VCaP (cell line): ENCODE measurements at regions not wholly inside any gene's neighbourhood (a gene's known extent, or its start where the extent isn't known, plus 50 kb on each side); places are given as distances from the start of the nearest gene placed in this dataset.
"Not testable (repeated sequence)": the region's sequence is repeated elsewhere in the genome, so short reads cannot be mapped to it uniquely, and the experiment has no call there.

ENCODE experiments used
- H3K27ac ChIP-seq: fragments of 450-650 bp; 2 replicates; pipeline ENCODE4 v1.5.1; 2017

DNA sequence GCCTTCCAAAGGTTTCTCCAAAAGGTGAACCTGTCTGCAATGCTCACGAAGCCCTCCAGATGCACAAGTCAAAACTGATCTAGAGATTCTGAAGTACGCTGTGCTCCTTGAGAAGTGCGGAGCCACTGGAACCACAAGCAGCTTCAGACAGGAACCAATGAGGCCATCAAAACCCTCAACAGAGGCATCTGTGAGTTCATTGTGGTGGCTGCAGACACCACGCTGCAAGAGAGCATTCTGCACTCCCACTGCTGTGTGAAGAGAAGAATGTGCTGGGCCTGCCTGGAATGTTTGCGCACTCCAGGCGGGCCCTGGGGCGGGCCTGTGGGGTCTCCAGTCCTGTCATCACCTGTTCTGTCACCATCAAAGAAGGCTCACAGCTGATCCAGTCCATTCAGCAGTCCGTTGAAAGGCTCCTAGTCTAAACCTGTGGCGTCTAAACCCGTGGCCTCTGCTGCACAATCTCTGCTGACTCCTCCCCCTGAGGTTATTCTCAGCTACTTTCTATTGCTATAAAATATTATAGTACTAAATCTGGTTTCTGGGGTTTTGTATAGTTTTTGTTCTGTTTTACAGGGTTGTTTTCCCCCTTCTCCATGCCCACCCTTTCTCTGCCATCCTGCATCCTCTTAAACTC is 111.6 kb downstream of the PPIAL4A start:
- H3K27ac ChIP-seq = not testable (repeated sequence)

DNA sequence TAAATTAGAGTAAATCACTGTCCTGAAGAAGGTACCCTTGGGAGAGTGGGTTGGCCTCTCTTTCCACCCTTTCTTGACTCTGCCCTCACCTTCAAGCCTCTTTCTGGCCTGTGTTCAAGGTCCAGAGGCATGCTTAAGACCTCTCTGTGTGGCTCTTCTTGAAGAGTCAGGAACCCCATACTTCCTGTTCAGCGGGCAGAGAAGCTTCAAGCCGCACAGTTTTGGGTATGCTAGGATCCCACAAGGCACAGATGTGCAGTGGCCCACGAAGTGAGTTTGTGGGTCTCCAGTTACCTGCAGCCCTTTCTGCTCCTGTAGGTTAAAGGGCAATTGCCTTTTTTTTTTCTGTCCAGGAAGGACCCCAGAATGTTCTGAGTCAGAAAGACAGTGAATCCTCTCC is 113.7 kb downstream of the PPIAL4A start:
- H3K27ac ChIP-seq = not testable (repeated sequence)

DNA sequence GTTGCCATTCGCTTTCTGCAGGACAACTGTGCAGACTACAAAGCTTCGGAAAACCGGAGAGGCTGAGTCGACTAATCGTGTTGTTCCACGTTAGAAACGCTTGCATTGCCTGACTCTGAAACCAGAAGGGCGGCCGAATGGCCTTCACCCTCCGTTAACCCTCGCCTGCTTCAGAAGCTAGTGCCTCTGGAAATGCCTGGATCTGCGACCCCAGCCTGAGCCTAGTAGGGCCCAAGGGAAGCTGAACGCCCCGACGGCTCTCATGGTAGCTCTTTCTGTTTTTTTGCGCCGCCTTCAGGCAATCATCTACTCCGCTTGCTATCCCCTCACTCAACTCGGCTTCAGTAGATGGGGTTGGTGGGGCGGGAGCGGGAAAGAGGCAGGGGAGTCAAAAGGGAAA is 117.3 kb downstream of the PPIAL4A start:
- not testable (repeated sequence) for H3K27ac ChIP-seq

DNA sequence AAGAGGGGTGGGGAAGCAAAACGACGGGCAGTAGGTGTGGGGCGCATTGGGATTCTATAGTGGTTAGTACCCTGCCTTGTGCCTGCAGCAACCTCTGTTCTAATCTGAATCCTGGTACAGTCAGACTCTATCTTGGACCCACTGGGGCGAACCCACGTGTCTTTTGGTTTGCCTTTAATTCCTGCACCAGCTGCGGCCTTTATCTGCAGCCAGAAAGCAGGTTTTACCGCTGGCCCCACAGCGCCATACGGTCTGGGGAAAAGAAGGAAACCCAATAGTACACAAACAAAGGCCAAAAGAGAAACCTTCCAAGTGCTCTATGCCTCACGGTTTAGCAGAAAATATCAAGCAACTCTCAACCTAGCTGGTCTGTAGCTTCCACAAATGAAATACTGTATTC is 118.2 kb downstream of the PPIAL4A start:
- not testable (repeated sequence) for H3K27ac ChIP-seq

DNA sequence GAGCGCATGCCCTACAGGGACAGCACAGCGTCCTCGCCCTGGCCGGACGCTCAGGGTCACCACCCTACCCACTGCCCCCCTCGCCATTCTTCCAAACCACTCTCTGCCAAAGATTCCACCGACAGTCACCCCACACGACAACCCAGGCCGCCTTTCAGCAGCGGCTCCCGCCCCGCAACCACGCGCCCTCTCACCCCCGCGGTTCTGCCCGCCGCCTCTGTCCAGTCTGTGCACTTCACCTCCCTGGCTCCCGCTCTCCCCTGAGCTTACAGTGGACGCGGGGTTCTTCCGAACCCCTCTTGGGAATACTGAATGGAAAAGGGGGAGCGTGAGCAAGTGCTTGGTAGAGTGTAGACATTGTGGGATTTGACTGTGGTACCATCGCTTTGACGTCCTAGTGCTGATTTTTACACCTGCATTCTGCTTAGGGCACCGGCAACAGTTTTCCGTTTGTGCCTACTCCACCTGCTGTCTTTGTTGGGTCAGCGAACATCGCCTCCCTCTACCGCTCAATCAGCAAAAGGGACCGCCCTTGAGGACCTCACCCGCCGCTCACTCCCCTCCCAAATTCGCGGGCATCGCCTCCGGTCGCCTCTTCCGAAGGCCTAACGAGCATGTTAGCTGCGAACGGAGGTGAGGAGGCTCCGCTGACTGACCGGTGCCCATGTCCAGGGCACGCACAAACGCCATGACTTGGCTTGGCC is 119.1 kb downstream of the PPIAL4A start:
- H3K27ac ChIP-seq = not testable (repeated sequence)

DNA sequence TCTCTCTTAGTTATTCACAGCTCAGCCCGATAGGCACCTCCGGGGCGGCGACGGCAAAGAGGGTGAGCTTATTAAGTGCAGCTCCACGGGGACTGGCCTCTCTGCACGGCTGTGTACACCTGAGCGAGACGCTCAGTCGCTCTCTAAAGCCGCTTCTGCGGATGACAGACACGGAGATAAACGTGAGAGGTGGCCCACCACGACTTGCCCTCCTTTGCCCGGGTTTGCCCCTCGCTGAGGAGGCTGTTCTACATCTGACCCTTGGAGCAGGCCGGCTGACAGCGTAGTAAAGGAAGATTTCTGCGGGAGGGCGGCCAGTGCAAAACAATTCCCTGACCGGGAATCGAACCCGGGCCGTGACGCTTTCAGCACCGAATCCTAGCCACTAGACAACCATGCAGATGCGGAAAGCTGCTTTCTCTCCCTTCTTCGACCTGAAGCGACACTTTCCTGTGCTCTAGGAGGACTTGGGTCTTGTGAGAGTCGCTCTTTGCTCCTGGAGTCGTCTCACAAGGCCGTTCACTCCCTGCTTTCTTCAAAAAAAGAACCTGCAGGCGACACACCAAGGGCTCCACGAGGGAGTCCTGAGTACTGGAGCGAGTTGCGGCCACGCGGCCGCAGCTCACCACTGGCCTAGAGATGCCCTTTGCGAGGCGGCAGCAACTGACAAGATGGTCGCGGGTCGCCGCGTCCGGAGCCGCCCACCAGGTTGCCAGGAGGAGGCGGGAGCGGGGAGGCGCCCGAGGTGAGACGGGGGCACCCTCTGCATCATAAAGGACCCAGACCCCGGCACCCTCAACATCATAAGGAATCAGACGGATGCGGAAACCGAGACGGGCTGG is 119.9 kb downstream of the PPIAL4A start:
- H3K27ac ChIP-seq = not testable (repeated sequence)

GRCh38 chr1:121010141-121010540 is 120.6 kb downstream of the PPIAL4A start:
- not testable (repeated sequence) for H3K27ac ChIP-seq

GRCh38 chr1:121013181-121013580 is 123.6 kb downstream of the PPIAL4A start:
- H3K27ac ChIP-seq = not testable (repeated sequence)

- not testable (repeated sequence) for H3K27ac ChIP-seq
Measured at GRCh38 chr1:121016182-121017028, 126.8 kb downstream of the PPIAL4A start.

GRCh38 chr1:121019715-121020349 is 130.3 kb downstream of the PPIAL4A start:
- not testable (repeated sequence) for H3K27ac ChIP-seq

DNA sequence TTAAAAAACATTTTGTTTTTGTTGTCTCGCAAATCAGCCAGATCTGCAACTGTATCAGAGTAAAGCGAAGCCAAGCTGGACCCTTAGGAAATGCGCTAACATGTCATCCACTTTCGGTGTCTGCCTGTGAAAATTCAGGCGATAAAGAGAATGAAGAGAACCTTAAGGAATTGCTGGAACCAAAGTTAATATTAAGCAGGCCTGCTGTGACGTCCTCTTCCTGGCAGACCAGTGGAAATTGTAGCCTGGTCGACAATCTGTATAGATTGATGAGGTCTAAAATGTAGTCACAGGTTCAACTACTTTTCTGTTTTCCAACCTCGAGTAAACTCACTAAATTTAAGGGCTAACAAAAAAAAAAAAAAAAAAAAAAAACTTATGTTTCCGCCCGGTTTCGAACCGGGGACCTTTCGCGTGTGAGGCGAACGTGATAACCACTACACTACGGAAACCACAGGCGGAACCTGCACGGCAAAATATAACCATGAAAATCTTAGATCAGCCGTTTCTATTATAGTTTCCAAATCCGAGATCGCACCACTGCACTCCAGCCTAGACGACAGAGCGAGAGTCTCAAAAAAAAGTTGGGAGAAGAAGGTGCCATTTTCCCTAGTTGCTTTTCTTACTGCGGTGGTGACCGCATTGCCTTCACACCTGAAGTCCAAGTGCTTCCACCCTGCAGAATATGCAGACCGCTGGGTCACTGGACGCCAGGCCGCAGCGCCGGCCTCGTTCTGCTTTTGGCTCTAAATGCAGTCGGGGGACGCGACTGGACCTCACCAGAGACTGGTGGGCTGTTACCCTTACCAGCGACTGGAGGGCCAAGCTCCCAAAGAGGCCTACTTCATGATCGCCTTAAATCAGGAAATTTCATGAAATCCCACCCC is 131.0 kb downstream of the PPIAL4A start:
- not testable (repeated sequence) for H3K27ac ChIP-seq

- H3K27ac ChIP-seq = not testable (repeated sequence)
Measured at GRCh38 chr1:121021716-121022115, 132.1 kb downstream of the PPIAL4A start.

GRCh38 chr1:121032878-121033494 is 143.4 kb downstream of the PPIAL4A start:
- H3K27ac ChIP-seq = not testable (repeated sequence)

GRCh38 chr1:121036792-121037191 is 147.2 kb downstream of the PPIAL4A start:
- H3K27ac ChIP-seq = not testable (repeated sequence)

DNA sequence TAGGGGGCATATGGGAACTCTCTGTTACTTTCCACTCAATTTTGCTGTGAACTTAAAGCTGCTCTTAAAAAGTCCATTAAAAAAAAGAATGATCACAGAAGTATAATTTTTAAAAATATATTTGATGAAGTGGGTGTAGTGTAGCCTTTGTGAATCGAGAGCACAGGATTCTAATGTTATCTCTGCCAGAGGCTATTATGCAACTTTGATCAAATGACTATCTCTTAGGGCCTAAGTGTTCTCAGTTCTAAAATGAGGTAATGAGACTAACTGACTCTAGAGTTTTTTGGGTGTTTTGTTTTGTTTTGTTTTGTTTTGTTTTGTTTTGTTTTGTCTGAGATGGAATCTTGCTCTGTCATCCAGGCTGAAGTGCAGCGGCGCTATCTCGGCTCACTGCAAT is 143.2 kb downstream of the FAM72B start:
- not testable (repeated sequence) for H3K27ac ChIP-seq

DNA sequence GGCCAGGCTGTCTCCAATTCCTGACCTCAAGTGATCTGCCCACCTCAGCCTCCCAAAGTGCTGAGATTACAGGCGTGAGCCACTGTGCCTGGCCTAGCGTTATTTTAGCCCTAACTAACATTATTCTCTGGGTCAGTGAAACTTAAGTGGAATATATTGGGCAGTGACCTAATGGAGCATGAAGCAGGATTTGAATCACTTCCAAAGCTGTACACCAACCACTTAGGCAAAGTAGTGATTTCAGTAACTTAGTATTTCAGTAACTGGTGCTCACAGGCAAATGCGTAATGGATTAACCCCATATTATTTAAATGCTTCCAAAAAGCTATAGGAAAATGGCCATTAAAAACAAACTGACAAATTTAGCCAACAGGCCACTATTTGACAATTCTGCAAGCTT is 142.6 kb downstream of the FAM72B start:
- H3K27ac ChIP-seq = not testable (repeated sequence)

DNA sequence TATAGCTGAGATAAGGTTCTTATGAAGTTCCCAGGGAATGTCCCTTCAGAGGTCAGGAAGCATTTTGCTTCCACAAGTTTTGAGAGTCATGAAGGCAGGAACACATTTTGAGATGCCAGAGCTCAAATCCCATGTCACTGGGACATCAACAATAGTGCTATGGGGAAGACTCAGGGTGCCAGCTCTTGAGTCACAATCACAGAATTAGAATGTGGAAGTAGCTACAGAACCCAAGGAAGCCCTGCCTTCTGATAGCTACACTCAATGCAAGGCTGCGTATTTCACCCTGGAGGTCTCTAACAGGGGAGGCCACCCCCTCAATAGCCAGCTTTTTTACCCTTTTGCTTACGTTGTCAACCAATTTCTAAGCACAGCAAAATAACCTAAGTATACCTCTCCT is 141.3 kb downstream of the FAM72B start:
- H3K27ac ChIP-seq = not testable (repeated sequence)

DNA sequence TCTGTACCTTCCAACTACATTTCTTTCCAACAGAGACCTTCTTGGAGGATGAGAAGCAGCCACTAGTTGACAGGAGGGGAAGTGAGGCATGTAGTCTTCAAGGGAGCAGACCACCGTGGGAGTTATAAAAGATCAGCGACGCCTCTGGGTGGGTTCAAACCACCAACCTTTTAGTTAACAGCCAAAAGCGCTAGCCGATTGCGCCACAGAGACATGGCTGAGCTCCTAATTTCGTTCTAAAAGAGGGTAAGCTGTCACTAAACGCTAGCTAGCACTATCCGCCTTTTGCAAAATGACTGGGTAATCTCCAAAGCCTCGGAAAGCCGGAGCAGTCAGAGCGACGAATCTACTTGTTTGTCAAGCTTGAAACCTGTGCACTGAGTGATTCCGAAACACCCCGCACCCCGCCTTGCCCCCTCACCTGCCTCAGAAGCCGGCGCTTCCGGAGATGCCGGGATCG is 135.8 kb downstream of the FAM72B start:
- H3K27ac ChIP-seq = not testable (repeated sequence)

- not testable (repeated sequence) for H3K27ac ChIP-seq
Measured at GRCh38 chr1:121048769-121049443, 135.2 kb downstream of the FAM72B start.
